Lower leg skin (tissue), 3 donors: ENCODE measurements at regions not wholly inside any gene's neighbourhood (a gene's known extent, or its start where the extent isn't known, plus 50 kb on each side); places are given as distances from the start of the nearest gene placed in this dataset.

Experiments used
- POLR2A ChIP-seq, 2 donors: fragments of 450-650 bp; IDR thresholded peaks; one replicate each; pipeline ENCODE4 v1.6.1; 2016 to 2017; ENCODE audit warnings: antibody characterized with exemption in 2 of 2, mild to moderate bottlenecking in 1 of 2, moderate library complexity in 1 of 2
- TF ChIP-seq, protein P1 (sequence below), 3 donors: fragments of 450-650 bp; IDR thresholded peaks; one replicate each; pipeline ENCODE4 v1.5.1; 2016; ENCODE audit warnings: antibody characterized with exemption in 3 of 3, mild to moderate bottlenecking in 3 of 3, moderate library complexity in 2 of 3

DNA sequence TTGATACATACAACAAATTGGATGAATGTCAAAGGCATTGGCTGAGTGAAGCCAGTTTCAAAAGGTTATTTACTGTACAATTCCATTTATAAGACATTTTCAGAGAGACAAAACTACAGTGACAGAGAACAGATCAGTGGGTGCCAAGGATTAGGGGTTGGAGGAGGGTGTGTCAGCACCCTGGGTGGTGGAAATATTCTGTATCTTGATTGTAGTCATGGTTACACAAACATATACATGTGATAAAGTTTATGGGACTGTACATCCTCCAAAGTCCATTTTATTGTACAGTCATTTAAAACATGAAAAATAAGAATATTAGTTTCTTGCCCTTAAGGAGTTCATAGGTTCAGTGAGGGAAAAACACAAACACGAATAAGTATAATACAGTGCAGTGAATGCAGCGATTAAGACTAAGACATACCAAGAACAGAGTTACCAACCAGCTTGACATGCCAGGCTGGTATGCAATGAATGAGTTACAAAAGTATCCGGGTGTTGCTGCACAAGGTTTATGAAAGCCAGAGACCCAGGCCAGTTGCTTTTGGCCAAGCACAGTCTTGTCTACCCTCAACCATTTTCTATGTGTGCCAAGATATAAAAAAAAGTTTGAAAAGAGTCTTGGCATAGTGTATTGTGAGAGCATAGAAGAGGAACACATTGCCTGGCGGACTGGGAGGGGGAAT lies 123.6 kb downstream of the MSL3 start:
- TF ChIP-seq, protein P1, sequence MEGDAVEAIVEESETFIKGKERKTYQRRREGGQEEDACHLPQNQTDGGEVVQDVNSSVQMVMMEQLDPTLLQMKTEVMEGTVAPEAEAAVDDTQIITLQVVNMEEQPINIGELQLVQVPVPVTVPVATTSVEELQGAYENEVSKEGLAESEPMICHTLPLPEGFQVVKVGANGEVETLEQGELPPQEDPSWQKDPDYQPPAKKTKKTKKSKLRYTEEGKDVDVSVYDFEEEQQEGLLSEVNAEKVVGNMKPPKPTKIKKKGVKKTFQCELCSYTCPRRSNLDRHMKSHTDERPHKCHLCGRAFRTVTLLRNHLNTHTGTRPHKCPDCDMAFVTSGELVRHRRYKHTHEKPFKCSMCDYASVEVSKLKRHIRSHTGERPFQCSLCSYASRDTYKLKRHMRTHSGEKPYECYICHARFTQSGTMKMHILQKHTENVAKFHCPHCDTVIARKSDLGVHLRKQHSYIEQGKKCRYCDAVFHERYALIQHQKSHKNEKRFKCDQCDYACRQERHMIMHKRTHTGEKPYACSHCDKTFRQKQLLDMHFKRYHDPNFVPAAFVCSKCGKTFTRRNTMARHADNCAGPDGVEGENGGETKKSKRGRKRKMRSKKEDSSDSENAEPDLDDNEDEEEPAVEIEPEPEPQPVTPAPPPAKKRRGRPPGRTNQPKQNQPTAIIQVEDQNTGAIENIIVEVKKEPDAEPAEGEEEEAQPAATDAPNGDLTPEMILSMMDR (IDR thresholded peaks at IDR 0.05): no peak
- no peak for TF ChIP-seq POLR2A (IDR thresholded peaks at IDR 0.05)
